GM10248 (cell line): ENCODE measurements at regions not wholly inside any gene's neighbourhood (a gene's known extent, or its start where the extent isn't known, plus 50 kb on each side); places are given as distances from the start of the nearest gene placed in this dataset.

ENCODE experiments used
- CTCF ChIA-PET: fragments of 300-600 bp; sonication (Branson Sonifier 250); formaldehyde crosslinking; extraction: SDS; loops from one replicate; lab custom pipeline; 2021; ENCODE audit warnings: antibody characterized with exemption; lab: Yijun Ruan, JAX
- POLR2A ChIA-PET: fragments of 350-650 bp; sonication (Branson Sonifier 250); formaldehyde crosslinking; extraction: SDS; loops from one replicate; lab custom pipeline; 2020; ENCODE audit warnings: antibody characterized with exemption; lab: Yijun Ruan, JAX
- DNase-seq: peaks from one replicate; pipeline ENCODE4 v3.0.0; 2012; ENCODE audit errors: extremely low spot score
- TF ChIP-seq, protein P1 (sequence below): IDR thresholded peaks from 2 replicates; pipeline ENCODE4 v1.5.1; 2012; ENCODE audit warnings: mild to moderate bottlenecking, low read depth; ENCODE audit errors: extremely low read depth, missing control alignments, control extremely low read depth

- TF ChIP-seq, protein P1, sequence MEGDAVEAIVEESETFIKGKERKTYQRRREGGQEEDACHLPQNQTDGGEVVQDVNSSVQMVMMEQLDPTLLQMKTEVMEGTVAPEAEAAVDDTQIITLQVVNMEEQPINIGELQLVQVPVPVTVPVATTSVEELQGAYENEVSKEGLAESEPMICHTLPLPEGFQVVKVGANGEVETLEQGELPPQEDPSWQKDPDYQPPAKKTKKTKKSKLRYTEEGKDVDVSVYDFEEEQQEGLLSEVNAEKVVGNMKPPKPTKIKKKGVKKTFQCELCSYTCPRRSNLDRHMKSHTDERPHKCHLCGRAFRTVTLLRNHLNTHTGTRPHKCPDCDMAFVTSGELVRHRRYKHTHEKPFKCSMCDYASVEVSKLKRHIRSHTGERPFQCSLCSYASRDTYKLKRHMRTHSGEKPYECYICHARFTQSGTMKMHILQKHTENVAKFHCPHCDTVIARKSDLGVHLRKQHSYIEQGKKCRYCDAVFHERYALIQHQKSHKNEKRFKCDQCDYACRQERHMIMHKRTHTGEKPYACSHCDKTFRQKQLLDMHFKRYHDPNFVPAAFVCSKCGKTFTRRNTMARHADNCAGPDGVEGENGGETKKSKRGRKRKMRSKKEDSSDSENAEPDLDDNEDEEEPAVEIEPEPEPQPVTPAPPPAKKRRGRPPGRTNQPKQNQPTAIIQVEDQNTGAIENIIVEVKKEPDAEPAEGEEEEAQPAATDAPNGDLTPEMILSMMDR: no peak
- POLR2A ChIA-PET: no interaction called here
- CTCF ChIA-PET: interaction anchor here (1.4 kb wide), 1 partner anchor 49 kb away, joined by 3 read pairs; no protein-coding TSS in a partner anchor
- no peak for DNase-seq
Observed at GRCh38 chr12:91902860-91903683, 242.6 kb downstream of the BTG1 start.

GRCh38 chr12:91901381-91902074 is 244.1 kb downstream of the BTG1 start:
- CTCF ChIA-PET: interaction anchor here (1.4 kb wide), 1 partner anchor 47 kb away, joined by 3 read pairs; no protein-coding TSS in a partner anchor
- DNase-seq: no peak
- TF ChIP-seq, protein P1: no peak
- POLR2A ChIA-PET: no interaction called here

DNA sequence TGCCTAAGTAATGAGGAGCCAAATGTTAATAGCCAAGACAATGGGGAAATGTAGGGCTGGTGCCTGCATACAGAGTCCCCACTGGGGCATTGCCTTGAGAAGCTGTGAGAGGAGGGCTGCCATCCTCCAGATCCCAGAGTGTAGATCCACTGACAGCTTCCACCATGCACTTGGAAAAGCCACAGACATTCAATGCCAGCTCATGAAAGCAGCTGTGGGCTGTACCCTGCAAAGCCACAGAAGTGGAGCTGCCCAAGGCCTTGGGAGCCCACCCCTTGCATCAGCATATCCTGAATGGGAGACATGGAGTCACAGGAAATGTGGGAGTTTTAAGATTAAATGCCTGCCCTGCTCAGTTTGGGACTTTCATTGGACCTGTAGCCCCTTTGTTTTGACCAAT is 244.7 kb downstream of the BTG1 start:
- ChIA-PET POLR2A (no interaction called here), CTCF (no interaction called here)
- TF ChIP-seq, protein P1: no peak

GRCh38 chr12:91899056-91899455 is 246.6 kb downstream of the BTG1 start:
- POLR2A ChIA-PET: no interaction called here
- DNase-seq: no peak
- TF ChIP-seq, protein P1: no peak
- CTCF ChIA-PET: interaction anchor here (1.2 to 1.7 kb wide), 3 partner anchors 11 to 88 kb away, joined by 3 to 5 read pairs (median 3); no protein-coding TSS in a partner anchor

More for the DNA sequence above, 244.7 kb downstream of the BTG1 start:
- no peak for DNase-seq

DNA sequence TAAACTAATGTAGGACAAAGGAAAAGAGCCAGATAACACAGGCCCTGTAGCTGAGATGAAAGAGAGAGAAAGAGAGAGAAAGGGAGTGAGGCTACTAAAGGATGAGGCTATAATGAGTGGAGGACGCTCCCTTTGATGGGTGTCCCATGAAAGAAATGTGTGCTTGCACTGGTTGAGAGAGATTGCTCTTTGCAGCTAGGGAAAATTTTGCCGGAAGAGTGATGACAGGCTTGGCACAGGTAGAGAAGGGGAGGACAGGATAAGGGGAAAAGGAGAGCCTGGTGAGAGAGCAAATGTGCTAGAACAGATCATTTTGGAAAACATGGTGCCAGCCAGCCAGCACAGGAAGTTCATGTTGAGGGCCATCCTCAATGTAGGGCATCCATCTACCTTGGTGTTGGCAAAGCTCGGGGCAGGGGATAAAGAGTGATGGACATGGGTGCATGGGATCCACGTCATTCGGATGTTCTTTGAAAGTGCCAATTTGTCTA is 248.6 kb downstream of the BTG1 start:
- ChIA-PET POLR2A (no interaction called here), CTCF (no interaction called here)
- DNase-seq: no peak
- TF ChIP-seq, protein P1: no peak

DNA sequence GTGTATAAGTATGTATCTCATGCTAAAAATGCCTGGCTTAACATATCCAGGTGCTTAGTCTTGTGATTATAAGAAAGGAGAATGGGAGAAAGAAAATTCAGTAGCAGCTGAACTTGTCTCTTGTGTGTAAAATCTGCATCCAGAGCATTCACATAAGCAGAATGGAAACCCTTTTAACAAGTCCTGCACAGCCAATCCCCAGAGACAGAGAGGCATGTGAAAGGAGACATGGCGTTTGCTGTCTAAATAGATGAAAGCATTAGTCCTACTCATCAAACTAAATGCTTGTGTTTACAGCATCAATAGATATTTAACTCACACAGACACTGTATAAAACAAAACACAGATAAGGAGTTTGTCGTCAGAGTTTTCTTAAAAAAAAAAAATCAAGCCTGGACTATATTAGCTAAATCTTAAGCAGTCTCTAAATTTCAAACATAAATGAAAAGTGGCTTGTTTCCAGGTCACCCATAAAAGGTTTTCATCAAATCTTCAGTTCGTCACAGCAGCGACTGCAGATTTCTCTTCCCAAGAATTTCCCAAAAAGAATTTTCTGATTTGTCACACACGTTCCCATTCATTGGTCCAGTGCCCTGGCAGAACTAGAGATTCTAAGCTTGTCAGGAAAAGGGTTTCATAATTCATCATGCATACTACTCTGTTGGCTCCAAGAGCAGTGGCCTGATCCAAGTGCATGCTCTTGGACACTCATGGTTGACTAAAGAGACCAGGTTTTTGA is 249.2 kb downstream of the BTG1 start:
- TF ChIP-seq, protein P1: no peak
- ChIA-PET POLR2A (no interaction called here), CTCF (no interaction called here)
- DNase-seq: no peak
